RWPE1 (cell line): ENCODE measurements at regions not wholly inside any gene's neighbourhood (a gene's known extent, or its start where the extent isn't known, plus 50 kb on each side); places are given as distances from the start of the nearest gene placed in this dataset.

Experiments used
- CTCF ChIA-PET: fragments of 350-600 bp; sonication (Branson Sonifier 250); formaldehyde crosslinking; extraction: SDS; loops from one replicate; lab custom pipeline; 2021; lab: Yijun Ruan, JAX
- POLR2A ChIA-PET: fragments of 400-600 bp; formaldehyde crosslinking; extraction: SDS; loops from one replicate; lab custom pipeline; 2020; ENCODE audit warnings: antibody characterized with exemption; ENCODE audit not compliant: low non-redundant PET; lab: Yijun Ruan, JAX
- DNase-seq: peaks from one replicate; pipeline ENCODE4 v3.0.0; 2012; ENCODE audit warnings: low spot score
- H3K27ac ChIP-seq: fragments of 450-650 bp; 2 replicates; pipeline ENCODE4 v1.5.1; 2017
- TF ChIP-seq, protein P1 (sequence below): fragments of 450-650 bp; conservative IDR thresholded peaks from 2 replicates; pipeline ENCODE4 v1.5.1; 2017; ENCODE audit warnings: low read depth, mild to moderate bottlenecking

DNA sequence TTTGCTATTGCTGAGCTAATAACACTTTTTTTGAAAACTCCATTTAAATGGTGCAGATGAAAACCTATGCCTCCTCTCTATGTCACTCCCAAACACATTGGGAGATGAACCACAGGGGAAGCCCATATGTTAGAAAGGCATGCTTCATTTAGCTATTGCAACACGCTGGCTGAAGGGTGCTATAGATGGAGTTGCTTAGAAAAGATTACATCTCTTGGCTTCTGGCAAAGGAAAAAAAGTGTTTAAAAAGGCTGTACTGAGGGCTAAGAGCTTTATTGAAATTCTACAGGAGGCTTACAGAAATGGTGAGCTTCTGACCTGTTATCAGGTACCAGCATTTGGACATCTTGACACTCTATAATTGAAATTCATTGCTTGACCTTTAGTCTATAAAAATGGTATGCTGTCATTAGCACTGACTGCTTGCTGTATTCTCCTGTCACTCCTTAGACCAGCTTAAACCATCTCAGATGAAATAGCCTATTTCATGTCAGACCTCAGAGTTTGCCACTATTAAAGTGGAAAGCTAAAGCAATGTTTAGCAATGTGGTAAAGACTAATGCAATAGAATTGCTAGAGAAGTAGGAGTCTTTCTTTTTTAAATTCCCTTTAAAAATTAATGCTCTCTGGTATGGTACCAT, 503.9 kb downstream of the CDH11 start:
- CTCF ChIA-PET, result interaction anchor here (1.0 kb wide), 1 partner anchor 35 kb away, joined by 3 read pairs; no protein-coding TSS in a partner anchor

DNA sequence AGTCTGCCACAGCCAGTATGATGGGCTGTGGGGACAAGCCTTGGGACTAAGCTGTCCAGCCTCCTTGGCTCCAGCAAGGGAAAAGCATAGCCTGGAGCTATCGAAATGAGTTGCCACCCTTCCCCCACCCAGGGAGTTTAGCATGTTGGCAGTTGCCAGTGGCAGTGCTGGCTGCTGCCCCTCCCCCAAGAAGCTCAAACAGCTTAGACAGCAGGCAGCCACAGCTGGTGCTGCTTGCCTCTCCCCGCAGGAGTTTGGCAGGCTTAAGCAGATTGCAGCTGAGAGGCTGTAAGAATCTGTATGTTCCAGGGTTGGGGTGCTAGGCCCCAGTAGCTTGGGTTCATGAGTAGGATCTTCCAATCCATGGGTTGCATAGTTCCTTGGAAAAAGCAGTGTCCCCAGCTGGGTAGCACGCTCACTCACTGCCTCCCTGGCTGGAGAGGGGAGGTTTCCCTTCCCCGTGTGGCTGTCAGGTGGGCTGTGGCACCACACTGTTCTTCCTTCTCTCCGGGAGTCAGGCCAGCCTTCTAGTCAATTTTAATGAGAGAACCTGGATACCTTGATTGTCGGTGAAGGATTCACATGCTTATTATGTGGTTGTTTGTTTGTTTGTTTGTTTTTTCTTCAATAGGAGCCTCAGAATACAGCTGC, 506.1 kb downstream of the CDH11 start:
- ChIA-PET CTCF (no interaction called here), POLR2A (no interaction called here)
- H3K27ac ChIP-seq, result no peak overlapping the region
- TF ChIP-seq, protein P1, sequence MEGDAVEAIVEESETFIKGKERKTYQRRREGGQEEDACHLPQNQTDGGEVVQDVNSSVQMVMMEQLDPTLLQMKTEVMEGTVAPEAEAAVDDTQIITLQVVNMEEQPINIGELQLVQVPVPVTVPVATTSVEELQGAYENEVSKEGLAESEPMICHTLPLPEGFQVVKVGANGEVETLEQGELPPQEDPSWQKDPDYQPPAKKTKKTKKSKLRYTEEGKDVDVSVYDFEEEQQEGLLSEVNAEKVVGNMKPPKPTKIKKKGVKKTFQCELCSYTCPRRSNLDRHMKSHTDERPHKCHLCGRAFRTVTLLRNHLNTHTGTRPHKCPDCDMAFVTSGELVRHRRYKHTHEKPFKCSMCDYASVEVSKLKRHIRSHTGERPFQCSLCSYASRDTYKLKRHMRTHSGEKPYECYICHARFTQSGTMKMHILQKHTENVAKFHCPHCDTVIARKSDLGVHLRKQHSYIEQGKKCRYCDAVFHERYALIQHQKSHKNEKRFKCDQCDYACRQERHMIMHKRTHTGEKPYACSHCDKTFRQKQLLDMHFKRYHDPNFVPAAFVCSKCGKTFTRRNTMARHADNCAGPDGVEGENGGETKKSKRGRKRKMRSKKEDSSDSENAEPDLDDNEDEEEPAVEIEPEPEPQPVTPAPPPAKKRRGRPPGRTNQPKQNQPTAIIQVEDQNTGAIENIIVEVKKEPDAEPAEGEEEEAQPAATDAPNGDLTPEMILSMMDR, result no peak
- no peak for DNase-seq

More for the DNA sequence above, 503.9 kb downstream of the CDH11 start:
- TF ChIP-seq, protein P1, result no peak
- no peak for DNase-seq
- POLR2A ChIA-PET, result no interaction called here
- no peak overlapping the region for H3K27ac ChIP-seq

DNA sequence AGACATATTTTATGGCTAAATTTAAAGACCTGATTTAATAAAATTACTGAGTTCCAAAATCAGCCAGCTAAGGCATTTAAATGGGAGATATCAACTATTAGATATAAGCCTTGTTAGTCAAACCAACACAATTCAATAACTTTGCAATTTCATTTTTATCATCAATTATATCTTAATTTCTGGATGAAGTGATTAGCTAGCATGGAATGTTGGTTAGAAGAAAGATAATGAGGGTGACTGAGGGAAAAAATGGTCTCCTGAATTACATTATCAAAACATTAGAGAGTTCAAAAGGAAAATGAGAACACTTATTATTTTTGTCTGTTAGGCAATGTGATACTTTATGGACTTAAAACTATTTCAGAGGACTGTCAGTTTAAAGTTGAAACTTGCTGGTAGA, 525.7 kb downstream of the CDH11 start:
- no peak overlapping the region for H3K27ac ChIP-seq
- ChIA-PET CTCF (no interaction called here), POLR2A (no interaction called here)
- DNase-seq, result no peak
- TF ChIP-seq, protein P1, result no peak

DNA sequence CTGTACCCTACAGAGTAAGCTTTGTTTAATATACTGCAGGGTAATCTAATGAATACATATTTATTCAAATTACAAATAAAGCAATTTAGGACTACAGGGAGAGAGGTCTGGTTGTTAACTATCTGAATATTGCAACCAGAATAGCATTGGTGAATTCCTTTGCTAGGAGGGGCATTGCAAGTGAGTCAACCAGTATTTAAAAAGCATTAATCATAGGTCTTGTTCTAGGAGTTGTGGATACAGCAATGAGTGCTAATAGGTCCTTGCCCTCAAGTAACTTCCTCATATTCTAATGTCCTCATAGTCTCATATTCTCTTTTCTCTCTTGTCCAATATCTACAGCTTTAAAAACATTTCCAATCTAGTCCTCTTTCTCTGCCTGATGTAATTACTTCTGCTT, 531.4 kb downstream of the CDH11 start:
- DNase-seq, result no peak
- TF ChIP-seq, protein P1, result no peak
- H3K27ac ChIP-seq, result no peak overlapping the region
- POLR2A ChIA-PET, result no interaction called here
- CTCF ChIA-PET, result no interaction called here

DNA sequence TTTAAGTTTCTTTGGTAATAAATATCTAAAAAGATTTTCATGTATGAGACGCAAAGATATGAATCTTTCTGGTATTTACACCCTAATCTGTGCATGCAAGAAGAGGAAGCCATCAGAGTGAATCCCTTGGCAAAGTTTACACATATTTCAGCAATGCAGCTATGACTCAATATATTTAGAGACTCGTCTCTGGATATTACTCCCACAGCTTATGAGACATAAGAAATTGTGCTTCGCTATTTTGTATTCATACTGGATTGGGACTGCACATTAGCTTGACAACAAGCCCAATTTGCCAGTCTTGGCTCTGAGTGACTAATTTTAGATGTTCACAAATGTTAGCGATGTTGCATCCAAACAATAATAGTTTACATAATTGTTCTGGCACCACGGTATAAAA, 532.0 kb downstream of the CDH11 start:
- POLR2A ChIA-PET, result no interaction called here
- CTCF ChIA-PET, result no interaction called here
- DNase-seq, result no peak
- no peak overlapping the region for H3K27ac ChIP-seq
- TF ChIP-seq, protein P1, result no peak

DNA sequence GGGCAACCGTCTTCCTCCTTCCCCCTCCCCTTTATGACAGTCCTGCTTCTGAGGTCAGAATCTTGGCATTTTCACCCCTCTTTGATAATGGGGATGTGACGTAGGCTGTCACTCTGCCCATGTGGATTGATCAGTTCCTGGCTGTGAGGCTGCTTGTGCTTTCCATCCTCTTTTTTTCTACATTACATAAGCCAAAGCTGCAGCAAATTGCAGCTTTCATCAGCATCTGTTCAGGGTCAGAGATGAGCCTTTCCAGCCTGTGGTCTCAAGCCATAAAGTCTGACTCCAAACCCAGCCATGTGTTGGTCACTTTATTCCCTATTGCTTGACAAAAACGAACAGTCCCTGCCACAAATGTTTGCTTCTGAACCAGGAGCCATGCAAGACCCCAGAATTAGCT, 535.1 kb downstream of the CDH11 start:
- CTCF ChIA-PET, result no interaction called here
- DNase-seq, result no peak
- no peak overlapping the region for H3K27ac ChIP-seq
- TF ChIP-seq, protein P1, result no peak
- POLR2A ChIA-PET, result no interaction called here
